GM18907 (cell line): ENCODE measurements at regions not wholly inside any gene's neighbourhood (a gene's known extent, or its start where the extent isn't known, plus 50 kb on each side); places are given as distances from the start of the nearest gene placed in this dataset.

ENCODE experiments used
- ATAC-seq: cut with Tn5 transposase; IDR thresholded peaks from one replicate; pipeline ENCODE4 v1.9.1; 2021; ENCODE audit warnings: mild to moderate bottlenecking, moderate library complexity; ENCODE audit not compliant: unreplicated experiment

GRCh38 chr7:33806298-33807154, 98.8 kb upstream of the BMPER start:
- ATAC-seq = no peak

- ATAC-seq = no peak
Measured at GRCh38 chr7:33807155-33807530, 98.2 kb upstream of the BMPER start.

- no peak for ATAC-seq
Measured at GRCh38 chr7:33807779-33808482, 97.4 kb upstream of the BMPER start.

- ATAC-seq = no peak
Measured at GRCh38 chr7:33809228-33809627, 96.1 kb upstream of the BMPER start.

- no peak for ATAC-seq
Measured at GRCh38 chr7:33810356-33810755, 95.0 kb upstream of the BMPER start.

GRCh38 chr7:33813331-33813730, 92.0 kb upstream of the BMPER start:
- ATAC-seq = no peak

- ATAC-seq = no peak
Measured at GRCh38 chr7:33814400-33814799, 90.9 kb upstream of the BMPER start.

GRCh38 chr7:33814936-33815335, 90.4 kb upstream of the BMPER start:
- no peak for ATAC-seq

- ATAC-seq = no peak
Measured at GRCh38 chr7:33815336-33815735, 90.0 kb upstream of the BMPER start.

GRCh38 chr7:33816106-33816505, 89.2 kb upstream of the BMPER start:
- ATAC-seq = no peak

GRCh38 chr7:33819658-33820057, 85.7 kb upstream of the BMPER start:
- ATAC-seq = no peak

GRCh38 chr7:33820206-33820605, 85.1 kb upstream of the BMPER start:
- no peak for ATAC-seq

GRCh38 chr7:33821970-33822369, 83.4 kb upstream of the BMPER start:
- ATAC-seq = no peak

- ATAC-seq = no peak
Measured at GRCh38 chr7:33823913-33824312, 81.4 kb upstream of the BMPER start.

GRCh38 chr7:33824911-33825459, 80.4 kb upstream of the BMPER start:
- no peak for ATAC-seq

- ATAC-seq = no peak
Measured at GRCh38 chr7:33825644-33826043, 79.7 kb upstream of the BMPER start.

GRCh38 chr7:33829536-33829935, 75.8 kb upstream of the BMPER start:
- no peak for ATAC-seq

GRCh38 chr7:33831389-33832141, 73.8 kb upstream of the BMPER start:
- ATAC-seq = no peak

- no peak for ATAC-seq
Measured at GRCh38 chr7:33832271-33832721, 73.0 kb upstream of the BMPER start.

GRCh38 chr7:33836797-33837355, 68.5 kb upstream of the BMPER start:
- no peak for ATAC-seq

- no peak for ATAC-seq
Measured at GRCh38 chr7:33837356-33837851, 67.9 kb upstream of the BMPER start.
